ENCODE measurements at regions not wholly inside any gene's neighbourhood (a gene's known extent, or its start where the extent isn't known, plus 50 kb on each side); places are given as distances from the start of the nearest gene placed in this dataset.

GRCh38 chr13:42394361-42394708 is 122.4 kb downstream of the AKAP11 start:
- Histone ChIP-seq H3K4me3 (no peak overlapping the region), H3K4me1 (no peaks in the 10 kb centered on the region), H3K27ac (no peak overlapping the region), H3K36me3 (no peaks in the 10 kb centered on the region), H3K9me3 (no peaks in the 10 kb centered on the region), H3K27me3 (no peaks in the 10 kb centered on the region)
- DNase-seq (ENCODE audit: extremely low spot score in 2 of 2): no peak
- intact Hi-C loops (cut with DNase I): no loop called here
- TF ChIP-seq POLR2A (IDR thresholded peaks at IDR 0.05): no peak
- no peak for TF ChIP-seq CTCF (IDR thresholded peaks at IDR 0.05)
- no peak for TF ChIP-seq POLR2AphosphoS5 (IDR thresholded peaks at IDR 0.05; ENCODE audit: insufficient read depth in 1 of 2, low read depth in 1 of 2)

- H3K27ac ChIP-seq: no peak overlapping the region
- DNase-seq (ENCODE audit: extremely low spot score in 2 of 2): no peak
- H3K4me3 ChIP-seq: no peak overlapping the region
- TF ChIP-seq CTCF (IDR thresholded peaks at IDR 0.05): no peak
- TF ChIP-seq POLR2A (IDR thresholded peaks at IDR 0.05): no peak
- no peak for TF ChIP-seq POLR2AphosphoS5 (IDR thresholded peaks at IDR 0.05; ENCODE audit: insufficient read depth in 1 of 2, low read depth in 1 of 2)
- no peaks in the 10 kb centered on the region for H3K9me3 ChIP-seq
- no peaks in the 10 kb centered on the region for H3K36me3 ChIP-seq
- H3K27me3 ChIP-seq: no peaks in the 10 kb centered on the region
- intact Hi-C loops (cut with DNase I): no loop called here
- H3K4me1 ChIP-seq: no peaks in the 10 kb centered on the region
These were observed 122.7 kb downstream of the AKAP11 start for GRCh38 chr13:42394711-42395085.

- no peaks in the 10 kb centered on the region for H3K36me3 ChIP-seq
These were observed 123.3 kb downstream of the AKAP11 start for GRCh38 chr13:42395086-42395821.

GRCh38 chr13:42396501-42396900 is 124.5 kb downstream of the AKAP11 start:
- no peaks in the 10 kb centered on the region for H3K27me3 ChIP-seq
- intact Hi-C loops (cut with DNase I): no loop called here
- no peak for DNase-seq (ENCODE audit: extremely low spot score in 2 of 2)
- no peaks in the 10 kb centered on the region for H3K36me3 ChIP-seq
- no peak for TF ChIP-seq POLR2A (IDR thresholded peaks at IDR 0.05)
- TF ChIP-seq POLR2AphosphoS5 (IDR thresholded peaks at IDR 0.05; ENCODE audit: insufficient read depth in 1 of 2, low read depth in 1 of 2): no peak
- no peak for TF ChIP-seq CTCF (IDR thresholded peaks at IDR 0.05)
- no peak overlapping the region for H3K27ac ChIP-seq
- H3K9me3 ChIP-seq: no peaks in the 10 kb centered on the region
- no peak overlapping the region for H3K4me3 ChIP-seq
- H3K4me1 ChIP-seq: no peaks in the 10 kb centered on the region

More at GRCh38 chr13:42395086-42395821, 123.3 kb downstream of the AKAP11 start:
- no peaks in the 10 kb centered on the region for H3K27me3 ChIP-seq
- no peak overlapping the region for H3K27ac ChIP-seq
- TF ChIP-seq POLR2AphosphoS5 (IDR thresholded peaks at IDR 0.05; ENCODE audit: insufficient read depth in 1 of 2, low read depth in 1 of 2) (no peak), POLR2A (IDR thresholded peaks at IDR 0.05) (no peak), CTCF (IDR thresholded peaks at IDR 0.05) (no peak)
- H3K4me1 ChIP-seq: no peaks in the 10 kb centered on the region
- no peaks in the 10 kb centered on the region for H3K9me3 ChIP-seq
- no peak for DNase-seq (ENCODE audit: extremely low spot score in 2 of 2)
- intact Hi-C loops (cut with DNase I): no loop called here
- H3K4me3 ChIP-seq: no peak overlapping the region

DNA sequence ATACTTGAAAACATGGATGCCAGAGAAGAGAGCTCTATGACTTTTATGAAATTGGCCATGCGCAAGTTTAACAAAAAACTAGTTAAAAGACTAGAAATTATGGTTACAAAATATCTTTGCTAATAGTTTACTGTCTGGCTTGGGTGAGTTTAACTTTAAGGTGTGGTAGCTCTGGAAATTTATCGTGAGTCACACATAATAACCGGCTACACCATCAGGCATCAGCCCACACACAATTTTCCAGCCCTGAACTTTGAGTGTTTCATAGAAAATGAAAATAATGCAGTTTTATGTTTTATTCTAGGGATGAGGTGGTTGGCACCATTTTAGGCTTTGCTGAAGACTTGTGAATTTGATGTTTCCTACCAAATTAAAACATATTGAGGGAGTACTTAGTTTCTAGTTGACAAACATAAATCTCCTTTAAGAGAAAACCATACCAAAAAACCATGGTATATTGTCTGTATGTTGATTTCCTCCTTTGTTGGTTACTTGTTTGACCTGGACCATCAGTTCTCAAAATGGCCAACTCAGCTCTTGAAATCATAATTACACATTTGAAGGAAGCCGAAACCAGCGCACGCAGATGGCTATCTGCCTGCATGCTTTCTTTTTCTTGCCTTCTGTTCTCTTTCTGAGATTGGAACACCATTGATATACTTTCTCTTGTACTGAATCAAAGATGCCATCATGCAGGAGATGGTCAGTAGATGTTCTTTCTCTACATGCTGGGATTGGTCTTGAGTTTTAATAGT is 125.1 kb downstream of the AKAP11 start:
- H3K27me3 ChIP-seq: no peaks in the 10 kb centered on the region
- no peaks in the 10 kb centered on the region for H3K4me1 ChIP-seq
- intact Hi-C loops (cut with DNase I): no loop called here
- no peak overlapping the region for H3K4me3 ChIP-seq
- no peaks in the 10 kb centered on the region for H3K9me3 ChIP-seq
- H3K27ac ChIP-seq: no peak overlapping the region
- H3K36me3 ChIP-seq: no peaks in the 10 kb centered on the region
- DNase-seq (ENCODE audit: extremely low spot score in 2 of 2): no peak
- TF ChIP-seq CTCF (IDR thresholded peaks at IDR 0.05): no peak
- no peak for TF ChIP-seq POLR2AphosphoS5 (IDR thresholded peaks at IDR 0.05; ENCODE audit: insufficient read depth in 1 of 2, low read depth in 1 of 2)
- TF ChIP-seq POLR2A (IDR thresholded peaks at IDR 0.05): no peak
